Stimulated activated naive B cell treated with anti-CD40 and anti-IgM and Interleukin-4, amounts not matched to agents 10 μg/mL and 1 μg/mL and 100 μg/mL, for 72 hours (primary cell): ENCODE measurements at regions not wholly inside any gene's neighbourhood (a gene's known extent, or its start where the extent isn't known, plus 50 kb on each side); places are given as distances from the start of the nearest gene placed in this dataset.

Experiments
- ATAC-seq, 2 donors: fragments of 150-1000 bp; cut with Tn5 transposase; replicated peaks; 2 replicates each; pipeline ENCODE4 v1.10.0; 2021; ENCODE audit warnings: moderate library complexity in 1 of 2
- DNase-seq: peaks from one replicate; pipeline ENCODE4 v3.0.0; 2021
- H3K27ac Mint-ChIP-seq: one replicate; pipeline ENCODE4 v1.8.0; 2022; ENCODE audit warnings: mild to moderate bottlenecking, mixed read lengths
- H3K27me3 Mint-ChIP-seq, 2 donors: one replicate each; pipeline ENCODE4 v1.8.0; 2022; ENCODE audit warnings: mixed read lengths in 2 of 2
- H3K36me3 Mint-ChIP-seq, 2 donors: one replicate each; pipeline ENCODE4 v1.8.0; 2022; ENCODE audit warnings: mixed read lengths in 2 of 2, mild to moderate bottlenecking in 1 of 2
- H3K4me1 Mint-ChIP-seq, 2 donors: one replicate each; pipeline ENCODE4 v1.8.0; 2022; ENCODE audit warnings: mixed read lengths in 2 of 2, mild to moderate bottlenecking in 1 of 2
- H3K4me3 Mint-ChIP-seq, 2 donors: one replicate each; pipeline ENCODE4 v1.8.0; 2022; ENCODE audit warnings: mild to moderate bottlenecking in 2 of 2, mixed read lengths in 2 of 2, moderate library complexity in 1 of 2
- H3K9me3 Mint-ChIP-seq, 2 donors: one replicate each; pipeline ENCODE4 v1.8.0; 2022; ENCODE audit warnings: mixed read lengths in 2 of 2, mild to moderate bottlenecking in 1 of 2

GRCh38 chr12:28631831-28632230 is 441.6 kb downstream of the CCDC91 start:
- Mint-ChIP-seq H3K4me1 (no peaks in the 10 kb centered on the region), H3K36me3 (no peaks in the 10 kb centered on the region), H3K27ac (no peak overlapping the region), H3K9me3 (no peaks in the 10 kb centered on the region), H3K27me3 (no peaks in the 10 kb centered on the region), H3K4me3 (no peak overlapping the region)
- no peak for DNase-seq
- ATAC-seq = no peak

- Mint-ChIP-seq H3K27me3 (no peaks in the 10 kb centered on the region), H3K36me3 (no peaks in the 10 kb centered on the region), H3K4me3 (no peak overlapping the region), H3K9me3 (peaks cover 0 to 1% of the 10 kb centered on the region in 2 donors), H3K27ac (no peak overlapping the region), H3K4me1 (no peaks in the 10 kb centered on the region)
- no peak for DNase-seq
- ATAC-seq = no peak
Observed at GRCh38 chr12:28640519-28640918, 450.3 kb downstream of the CCDC91 start.

DNA sequence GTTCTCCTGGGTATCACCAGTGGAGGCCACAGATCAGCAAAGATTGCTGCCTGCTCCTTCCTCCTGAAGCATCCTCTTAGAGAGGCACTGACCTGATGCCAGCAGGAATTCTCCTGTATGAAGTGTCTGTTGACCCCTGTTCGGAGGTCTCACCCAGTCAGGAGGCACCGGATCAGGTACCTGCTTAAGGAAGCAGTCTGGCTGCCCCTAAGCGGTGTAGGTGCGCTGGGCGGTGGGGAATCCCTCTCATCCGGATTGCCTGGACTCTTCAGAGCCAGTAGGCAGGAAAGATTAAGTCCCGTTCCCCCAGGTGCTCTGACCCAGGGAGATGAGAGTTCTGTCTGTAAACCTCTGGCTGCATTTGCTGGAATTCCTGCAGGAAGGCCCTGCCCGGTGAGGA is 455.2 kb downstream of the CCDC91 start:
- H3K27ac Mint-ChIP-seq = no peak overlapping the region
- H3K4me3 Mint-ChIP-seq = no peak overlapping the region
- H3K4me1 Mint-ChIP-seq = no peaks in the 10 kb centered on the region
- no peaks in the 10 kb centered on the region for H3K27me3 Mint-ChIP-seq
- H3K9me3 Mint-ChIP-seq = peaks cover 0 to under 1% of the 10 kb centered on the region in 2 donors
- no peak for DNase-seq
- no peaks in the 10 kb centered on the region for H3K36me3 Mint-ChIP-seq
- ATAC-seq = no peak

DNA sequence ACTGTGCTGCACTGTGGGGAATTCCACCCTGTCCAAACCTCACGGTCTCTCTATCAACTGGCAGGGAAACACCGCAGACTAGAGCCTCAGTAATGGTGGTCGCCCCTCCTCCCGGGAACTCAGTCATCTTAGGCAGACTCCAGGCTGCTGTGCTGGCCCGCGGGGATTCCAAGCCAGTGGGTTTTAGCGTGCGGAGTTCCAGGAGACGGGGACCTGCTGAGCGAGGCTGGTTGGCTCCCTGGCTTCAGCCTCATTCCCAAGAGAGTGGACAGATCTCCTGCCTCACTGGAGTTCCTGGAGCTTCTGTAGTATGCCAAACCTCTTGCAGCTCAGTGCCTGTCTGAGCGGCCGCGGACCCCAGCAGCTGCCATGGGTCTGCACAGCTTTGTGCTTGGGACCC is 455.6 kb downstream of the CCDC91 start:
- no peaks in the 10 kb centered on the region for H3K4me1 Mint-ChIP-seq
- H3K36me3 Mint-ChIP-seq = no peaks in the 10 kb centered on the region
- H3K27me3 Mint-ChIP-seq = no peaks in the 10 kb centered on the region
- ATAC-seq (no peak), DNase-seq (no peak)
- peaks cover 0 to 2% of the 10 kb centered on the region in 2 donors for H3K9me3 Mint-ChIP-seq
- no peak overlapping the region for H3K4me3 Mint-ChIP-seq
- H3K27ac Mint-ChIP-seq = no peak overlapping the region

DNA sequence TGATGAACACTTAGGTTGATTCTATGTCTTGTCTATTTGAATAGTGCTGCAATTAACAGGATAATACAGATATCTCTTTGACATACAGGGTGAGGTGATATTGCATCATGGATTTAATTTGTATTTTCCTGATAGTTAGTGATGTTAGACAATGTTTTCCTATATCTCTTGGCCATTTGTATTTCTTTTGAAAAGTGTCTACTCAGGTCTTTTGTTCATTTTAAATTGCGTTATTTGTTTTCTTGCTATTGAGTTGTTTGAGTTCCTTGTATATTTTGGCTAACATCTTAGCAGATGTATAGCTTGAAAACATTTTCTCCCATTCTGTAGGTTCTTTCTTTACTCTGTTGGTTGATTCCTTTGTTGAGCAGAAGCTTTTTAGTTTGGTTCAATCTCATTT is 460.6 kb downstream of the CCDC91 start:
- Mint-ChIP-seq H3K4me3 (no peak overlapping the region), H3K9me3 (peaks cover 0 to 9% of the 10 kb centered on the region in 2 donors), H3K27me3 (no peaks in the 10 kb centered on the region), H3K36me3 (no peaks in the 10 kb centered on the region), H3K4me1 (no peaks in the 10 kb centered on the region), H3K27ac (no peak overlapping the region)
- DNase-seq (no peak), ATAC-seq (no peak)

GRCh38 chr12:28652239-28652638 is 462.0 kb downstream of the CCDC91 start:
- DNase-seq = no peak
- Mint-ChIP-seq H3K36me3 (no peaks in the 10 kb centered on the region), H3K4me1 (no peaks in the 10 kb centered on the region), H3K4me3 (no peak overlapping the region), H3K9me3 (peaks cover 0 to 9% of the 10 kb centered on the region in 2 donors), H3K27me3 (no peaks in the 10 kb centered on the region), H3K27ac (no peak overlapping the region)
- no peak for ATAC-seq

- ATAC-seq = no peak
- Mint-ChIP-seq H3K27ac (no peak overlapping the region), H3K36me3 (no peaks in the 10 kb centered on the region), H3K27me3 (no peaks in the 10 kb centered on the region), H3K9me3 (peaks cover 0 to 4% of the 10 kb centered on the region in 2 donors), H3K4me3 (no peak overlapping the region), H3K4me1 (no peaks in the 10 kb centered on the region)
- no peak for DNase-seq
Observed at GRCh38 chr12:28681980-28682379, 467.1 kb upstream of the FAR2 start.

DNA sequence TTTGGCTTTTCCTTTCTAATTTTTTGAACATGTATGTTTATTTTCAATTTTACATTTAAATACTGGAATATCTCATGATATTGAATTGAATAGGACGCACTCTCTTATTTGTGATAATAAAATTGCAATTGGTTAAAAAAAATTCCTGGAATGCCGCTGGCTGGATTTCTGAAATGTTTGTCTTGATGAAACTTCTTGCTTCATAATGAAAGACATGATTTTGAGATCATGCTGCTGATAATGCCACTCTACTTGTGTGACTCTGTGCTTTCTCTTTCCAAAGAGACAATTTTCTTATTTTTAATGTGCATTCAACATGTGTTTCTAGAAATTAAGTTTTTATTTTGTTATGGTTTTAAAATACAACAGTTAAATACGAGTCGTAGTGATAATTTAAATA is 465.7 kb upstream of the FAR2 start:
- Mint-ChIP-seq H3K4me3 (no peak overlapping the region), H3K4me1 (no peaks in the 10 kb centered on the region), H3K36me3 (no peaks in the 10 kb centered on the region), H3K27me3 (no peaks in the 10 kb centered on the region), H3K9me3 (peaks cover 0 to 4% of the 10 kb centered on the region in 2 donors), H3K27ac (no peak overlapping the region)
- DNase-seq (no peak), ATAC-seq (no peak)

- no peak overlapping the region for H3K27ac Mint-ChIP-seq
- peaks cover 0 to 4% of the 10 kb centered on the region in 2 donors for H3K9me3 Mint-ChIP-seq
- ATAC-seq (no peak), DNase-seq (no peak)
- no peaks in the 10 kb centered on the region for H3K27me3 Mint-ChIP-seq
- H3K4me3 Mint-ChIP-seq = no peak overlapping the region
- no peaks in the 10 kb centered on the region for H3K36me3 Mint-ChIP-seq
- H3K4me1 Mint-ChIP-seq = no peaks in the 10 kb centered on the region
Observed at GRCh38 chr12:28689398-28690175, 459.5 kb upstream of the FAR2 start.

GRCh38 chr12:28693565-28694219 is 455.4 kb upstream of the FAR2 start:
- Mint-ChIP-seq H3K36me3 (no peaks in the 10 kb centered on the region), H3K4me1 (no peaks in the 10 kb centered on the region), H3K4me3 (no peak overlapping the region), H3K27me3 (no peaks in the 10 kb centered on the region), H3K27ac (no peak overlapping the region), H3K9me3 (peaks cover 3 to 4% of the 10 kb centered on the region in 2 donors)
- DNase-seq (no peak), ATAC-seq (no peak)

GRCh38 chr12:28698553-28698952 is 450.5 kb upstream of the FAR2 start:
- H3K4me3 Mint-ChIP-seq = no peak overlapping the region
- no peak for ATAC-seq
- H3K27ac Mint-ChIP-seq = no peak overlapping the region
- H3K9me3 Mint-ChIP-seq = peaks cover 4 to 7% of the 10 kb centered on the region in 2 donors
- no peaks in the 10 kb centered on the region for H3K27me3 Mint-ChIP-seq
- no peak for DNase-seq
- no peaks in the 10 kb centered on the region for H3K4me1 Mint-ChIP-seq
- H3K36me3 Mint-ChIP-seq = no peaks in the 10 kb centered on the region

GRCh38 chr12:28699029-28699428 is 450.0 kb upstream of the FAR2 start:
- H3K4me3 Mint-ChIP-seq = no peak overlapping the region
- H3K27ac Mint-ChIP-seq = no peak overlapping the region
- no peaks in the 10 kb centered on the region for H3K4me1 Mint-ChIP-seq
- H3K27me3 Mint-ChIP-seq = no peaks in the 10 kb centered on the region
- peaks cover 4 to 12% of the 10 kb centered on the region in 2 donors for H3K9me3 Mint-ChIP-seq
- DNase-seq (no peak), ATAC-seq (no peak)
- H3K36me3 Mint-ChIP-seq = no peaks in the 10 kb centered on the region

DNA sequence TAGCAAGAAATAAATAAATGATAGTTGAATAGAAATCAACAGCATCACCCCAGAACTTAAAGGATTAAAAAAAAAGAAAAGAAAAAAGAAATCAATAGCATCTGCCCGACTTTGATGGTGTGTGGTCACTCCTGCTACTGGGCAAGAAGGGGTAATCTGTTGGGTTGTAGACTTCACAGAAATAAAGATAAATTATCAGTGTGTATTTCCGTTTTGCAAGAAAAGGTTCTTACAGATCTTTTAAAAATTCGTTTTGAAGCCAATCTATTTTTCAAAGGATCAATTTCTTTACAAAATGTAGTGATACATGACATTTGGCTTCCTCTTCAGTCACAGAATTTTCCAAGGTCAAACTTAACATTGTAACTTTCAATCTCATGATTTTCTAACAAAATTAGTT is 448.9 kb upstream of the FAR2 start:
- DNase-seq = no peak
- no peak for ATAC-seq
- Mint-ChIP-seq H3K27ac (no peak overlapping the region), H3K27me3 (no peaks in the 10 kb centered on the region), H3K9me3 (peaks cover 4 to 12% of the 10 kb centered on the region in 2 donors), H3K4me3 (no peak overlapping the region), H3K4me1 (no peaks in the 10 kb centered on the region), H3K36me3 (no peaks in the 10 kb centered on the region)

GRCh38 chr12:28704477-28705169 is 444.5 kb upstream of the FAR2 start:
- no peaks in the 10 kb centered on the region for H3K36me3 Mint-ChIP-seq
- no peak overlapping the region for H3K4me3 Mint-ChIP-seq
- DNase-seq = no peak
- H3K9me3 Mint-ChIP-seq = peaks cover 1 to 8% of the 10 kb centered on the region in 2 donors
- H3K27me3 Mint-ChIP-seq = no peaks in the 10 kb centered on the region
- H3K27ac Mint-ChIP-seq = no peak overlapping the region
- ATAC-seq = no peak
- H3K4me1 Mint-ChIP-seq = no peaks in the 10 kb centered on the region

DNA sequence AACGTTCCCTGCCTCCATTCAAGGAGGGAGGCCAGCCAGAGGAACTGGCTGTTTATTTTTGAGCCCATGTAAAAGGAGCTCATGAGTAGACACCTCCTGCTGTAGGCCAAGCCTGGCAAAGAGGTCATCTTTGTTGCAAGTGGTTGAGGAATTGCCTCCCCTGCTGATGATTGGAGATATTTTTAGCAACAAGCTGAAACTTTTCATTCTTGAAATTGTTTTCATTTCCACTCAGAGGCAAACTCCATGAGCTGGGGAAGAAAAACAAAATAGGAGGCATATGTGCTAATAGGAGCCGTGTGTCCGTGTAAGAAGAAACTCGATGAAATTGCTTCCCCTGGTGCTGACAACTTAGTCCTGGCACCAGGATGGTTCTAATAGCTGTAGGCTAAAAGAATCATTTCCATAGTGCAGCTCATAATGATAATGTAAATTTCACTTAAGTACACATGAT is 440.1 kb upstream of the FAR2 start:
- peaks cover 1% of the 10 kb centered on the region in 2 donors for H3K9me3 Mint-ChIP-seq
- H3K27ac Mint-ChIP-seq = no peak overlapping the region
- H3K4me1 Mint-ChIP-seq = no peaks in the 10 kb centered on the region
- DNase-seq = no peak
- H3K36me3 Mint-ChIP-seq = no peaks in the 10 kb centered on the region
- H3K4me3 Mint-ChIP-seq = no peak overlapping the region
- ATAC-seq = no peak
- no peaks in the 10 kb centered on the region for H3K27me3 Mint-ChIP-seq
